ENCODE measurements at regions not wholly inside any gene's neighbourhood (a gene's known extent, or its start where the extent isn't known, plus 50 kb on each side); places are given as distances from the start of the nearest gene placed in this dataset.

DNA sequence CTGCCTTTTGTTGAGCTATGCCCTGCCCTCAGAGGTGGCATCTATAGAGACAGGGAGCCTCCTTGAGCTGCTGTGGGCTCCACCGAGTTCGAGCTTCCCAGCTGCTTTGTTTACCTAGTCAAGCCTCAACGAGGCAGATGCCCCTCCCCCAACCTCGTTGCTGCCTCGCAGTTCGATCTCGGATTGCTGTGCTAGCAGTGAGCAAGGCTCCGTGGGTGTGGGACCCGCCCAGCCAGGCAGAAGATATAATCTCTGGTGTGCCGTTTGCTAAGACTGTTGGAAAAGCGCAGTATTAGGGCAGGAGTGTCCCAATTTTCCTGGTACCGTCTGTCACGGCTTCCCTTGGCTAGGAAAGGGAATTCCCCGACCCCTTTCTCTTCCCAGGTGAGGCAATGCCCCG, 88.4 kb upstream of the CDK6 start:
- ATAC-seq: no peak
- H3K9me3 ChIP-seq: peaks cover 3% of the 10 kb centered on the region

DNA sequence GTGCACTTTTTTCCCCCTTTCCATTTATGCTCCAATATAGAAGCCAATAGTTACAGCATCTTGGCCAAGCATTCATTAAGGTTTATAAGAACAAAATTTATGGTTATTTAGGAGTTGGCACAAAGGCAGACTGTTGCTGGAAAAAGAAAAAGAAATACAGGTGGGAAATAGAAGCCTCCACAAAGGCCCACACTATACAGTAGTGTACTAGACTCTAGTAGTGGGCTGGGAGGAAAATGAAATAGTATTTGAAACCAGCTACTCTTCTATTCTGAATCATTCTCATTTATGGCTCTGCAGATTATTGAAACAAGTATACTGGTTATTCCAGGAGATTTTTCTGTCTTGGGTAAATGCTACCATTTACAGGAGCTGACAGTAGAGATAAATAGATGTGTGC, 80.9 kb upstream of the CDK6 start:
- ATAC-seq: no peak
- Histone ChIP-seq H3K36me3 (no peaks in the 10 kb centered on the region), H3K4me3 (no peak overlapping the region), H3K9me3 (no peaks in the 10 kb centered on the region), H3K27ac (no peak overlapping the region), H3K4me1 (peaks cover 8% of the 10 kb centered on the region), H3K27me3 (ENCODE audit: low read depth) (no peaks in the 10 kb centered on the region)
- TF ChIP-seq CTCF (IDR thresholded peaks at IDR 0.05): no peak
- DNase-seq: no peak
- intact Hi-C loops (cut with DNase I): no loop called here

More for the DNA sequence above, 88.4 kb upstream of the CDK6 start:
- Histone ChIP-seq H3K27ac (no peak overlapping the region), H3K36me3 (no peaks in the 10 kb centered on the region), H3K4me3 (no peak overlapping the region), H3K4me1 (no peaks in the 10 kb centered on the region), H3K27me3 (ENCODE audit: low read depth) (no peaks in the 10 kb centered on the region)
- no peak for TF ChIP-seq CTCF (IDR thresholded peaks at IDR 0.05)
- DNase-seq: peak; percentile 21
- intact Hi-C loops (cut with DNase I): no loop called here

GRCh38 chr7:92916770-92917224, 80.4 kb upstream of the CDK6 start:
- Histone ChIP-seq H3K4me3 (no peak overlapping the region), H3K4me1 (peaks cover 8% of the 10 kb centered on the region), H3K9me3 (no peaks in the 10 kb centered on the region), H3K36me3 (no peaks in the 10 kb centered on the region), H3K27me3 (ENCODE audit: low read depth) (no peaks in the 10 kb centered on the region), H3K27ac (no peak overlapping the region)
- intact Hi-C loops (cut with DNase I): no loop called here
- no peak for TF ChIP-seq CTCF (IDR thresholded peaks at IDR 0.05)
- DNase-seq (no peak), ATAC-seq (peak; percentile 27 to 36)

- peaks cover 8% of the 10 kb centered on the region for H3K4me1 ChIP-seq
- no peaks in the 10 kb centered on the region for H3K36me3 ChIP-seq
- intact Hi-C loops (cut with DNase I): no loop called here
- H3K27ac ChIP-seq: no peak overlapping the region
- H3K4me3 ChIP-seq: no peak overlapping the region
- DNase-seq: no peak
- no peaks in the 10 kb centered on the region for H3K9me3 ChIP-seq
- no peaks in the 10 kb centered on the region for H3K27me3 ChIP-seq (ENCODE audit: low read depth)
- no peak for TF ChIP-seq CTCF (IDR thresholded peaks at IDR 0.05)
- no peak for ATAC-seq
These were observed 79.0 kb upstream of the CDK6 start for GRCh38 chr7:92915348-92915747.

- Histone ChIP-seq H3K27me3 (ENCODE audit: low read depth) (no peaks in the 10 kb centered on the region), H3K4me3 (no peak overlapping the region), H3K9me3 (no peaks in the 10 kb centered on the region), H3K4me1 (peaks cover 8% of the 10 kb centered on the region), H3K27ac (no peak overlapping the region), H3K36me3 (no peaks in the 10 kb centered on the region)
- ATAC-seq: no peak
- intact Hi-C loops (cut with DNase I): no loop called here
- no peak for DNase-seq
- no peak for TF ChIP-seq CTCF (IDR thresholded peaks at IDR 0.05)
These were observed 78.3 kb upstream of the CDK6 start for GRCh38 chr7:92914645-92915044.

DNA sequence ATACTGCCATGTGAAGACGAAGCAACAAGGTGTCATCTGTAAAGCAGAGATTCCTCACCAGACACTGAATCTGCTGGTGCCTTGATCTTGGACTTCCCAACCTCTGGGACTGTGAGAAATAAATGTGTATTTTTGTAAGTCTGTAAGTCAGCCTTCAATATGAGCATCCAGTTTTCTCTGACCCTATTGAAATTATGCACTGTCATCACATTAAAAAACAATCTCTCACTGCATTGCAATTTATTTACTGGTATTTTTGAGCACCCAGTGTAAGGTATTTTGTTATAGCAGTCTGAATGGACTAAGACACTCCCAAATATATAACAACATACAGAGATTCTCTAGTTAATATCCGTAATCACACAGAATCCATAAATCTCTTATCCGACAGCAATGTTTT, 77.5 kb upstream of the CDK6 start:
- H3K36me3 ChIP-seq: no peaks in the 10 kb centered on the region
- H3K4me3 ChIP-seq: no peak overlapping the region
- TF ChIP-seq CTCF (IDR thresholded peaks at IDR 0.05): no peak
- ATAC-seq: no peak
- no peaks in the 10 kb centered on the region for H3K9me3 ChIP-seq
- peaks cover 8% of the 10 kb centered on the region for H3K4me1 ChIP-seq
- no peak overlapping the region for H3K27ac ChIP-seq
- intact Hi-C loops (cut with DNase I): no loop called here
- DNase-seq: no peak
- H3K27me3 ChIP-seq (ENCODE audit: low read depth): no peaks in the 10 kb centered on the region
